DND-41 (cell line): ENCODE measurements at regions not wholly inside any gene's neighbourhood (a gene's known extent, or its start where the extent isn't known, plus 50 kb on each side); places are given as distances from the start of the nearest gene placed in this dataset.

Experiments used
- ATAC-seq: fragments of 200-7000 bp; cut with Tn5 transposase; 3 replicates; pipeline ENCODE4 v1.9.1; 2021; ENCODE audit warnings: low read depth; ENCODE audit not compliant: insufficient read depth
- DNase-seq: peaks from one replicate; pipeline ENCODE4 v3.0.0-alpha.2; 2020
- H2AFZ ChIP-seq: 2 replicates; pipeline ENCODE4 v1.6.0; 2012; ENCODE audit warnings: low read depth, low read length
- H3K27ac ChIP-seq: 2 replicates; pipeline ENCODE4 v1.5.1; 2012; ENCODE audit warnings: low read length, inconsistent platforms
- H3K27me3 ChIP-seq: fragments of 200-600 bp; sonication (generic); 2 replicates; pipeline ENCODE4 v1.6.0; 2012; ENCODE audit warnings: low read length, mild to moderate bottlenecking, inconsistent platforms; ENCODE audit not compliant: insufficient read depth, poor library complexity
- H3K36me3 ChIP-seq: 2 replicates; pipeline ENCODE4 v1.5.1; 2012; ENCODE audit warnings: low read length, inconsistent platforms; ENCODE audit not compliant: insufficient read depth
- H3K4me1 ChIP-seq: 2 replicates; pipeline ENCODE4 v1.5.1; 2012; ENCODE audit warnings: mild to moderate bottlenecking, low read length; ENCODE audit not compliant: insufficient read depth
- H3K4me2 ChIP-seq: 2 replicates; pipeline ENCODE4 v1.6.0; 2012; ENCODE audit warnings: mild to moderate bottlenecking, moderate library complexity, low read length, inconsistent platforms; ENCODE audit not compliant: insufficient read depth
- H3K4me3 ChIP-seq, 2 experiments: fragments of 200-600 bp in 1 of 2; shearing (Covaris generic) in 1 of 2; 2 replicates each; pipeline ENCODE4 v1.5.1; 2012 to 2016; ENCODE audit warnings: inconsistent platforms in 2 of 2, low read length in 2 of 2, mild to moderate bottlenecking in 2 of 2, low read depth in 1 of 2, moderate library complexity in 1 of 2
- H3K79me2 ChIP-seq: 2 replicates; pipeline ENCODE4 v1.6.0; 2012; ENCODE audit warnings: low read length, inconsistent platforms; ENCODE audit not compliant: insufficient read depth
- H3K9ac ChIP-seq: 2 replicates; pipeline ENCODE4 v1.6.0; 2012; ENCODE audit warnings: low read depth, mild to moderate bottlenecking, inconsistent platforms, low read length, moderate library complexity
- H3K9me3 ChIP-seq: 2 replicates; pipeline ENCODE4 v1.5.1; 2012; ENCODE audit warnings: low read length, moderate library complexity, mild to moderate bottlenecking, inconsistent platforms; ENCODE audit not compliant: insufficient read depth, severe bottlenecking
- H4K20me1 ChIP-seq: 2 replicates; pipeline ENCODE4 v1.6.0; 2012; ENCODE audit warnings: low read length; ENCODE audit not compliant: insufficient read depth
- CTCF ChIP-seq: IDR thresholded peaks from 2 replicates; pipeline ENCODE4 v1.5.1; 2012; ENCODE audit warnings: borderline replicate concordance, low read length, moderate library complexity, mild to moderate bottlenecking; ENCODE audit not compliant: poor library complexity, severe bottlenecking; ENCODE audit errors: extremely low read depth
- EZH2 ChIP-seq: IDR thresholded peaks from 3 replicates; pipeline ENCODE4 v1.6.1; 2012; ENCODE audit warnings: borderline replicate concordance, low read depth, mild to moderate bottlenecking, moderate library complexity, low read length, inconsistent platforms; ENCODE audit not compliant: severe bottlenecking

GRCh38 chr6:143579703-143580102 lies 68.2 kb upstream of the FUCA2 start:
- Histone ChIP-seq H3K27ac (no peak overlapping the region), H3K79me2 (no peaks in the 10 kb centered on the region), H3K27me3 (peaks cover 8% of the 10 kb centered on the region), H3K4me3 (no peak overlapping the region), H3K36me3 (no peaks in the 10 kb centered on the region), H3K9ac (no peak overlapping the region), H2AFZ (no peak overlapping the region), H3K4me1 (no peaks in the 10 kb centered on the region), H3K9me3 (no peaks in the 10 kb centered on the region), H3K4me2 (no peak overlapping the region), H4K20me1 (no peaks in the 10 kb centered on the region)
- TF ChIP-seq EZH2 (no peak), CTCF (no peak)
- DNase-seq (no peak), ATAC-seq (no peak)

GRCh38 chr6:143578054-143578453 lies 66.5 kb upstream of the FUCA2 start:
- Histone ChIP-seq H3K27me3 (peaks cover 9% of the 10 kb centered on the region), H3K79me2 (no peaks in the 10 kb centered on the region), H3K27ac (no peak overlapping the region), H2AFZ (no peak overlapping the region), H3K9ac (no peak overlapping the region), H3K36me3 (no peaks in the 10 kb centered on the region), H3K4me2 (no peak overlapping the region), H4K20me1 (no peaks in the 10 kb centered on the region), H3K4me1 (no peaks in the 10 kb centered on the region), H3K4me3 (no peak overlapping the region), H3K9me3 (no peaks in the 10 kb centered on the region)
- no peak for DNase-seq
- TF ChIP-seq CTCF (no peak), EZH2 (no peak)
- no peak for ATAC-seq

GRCh38 chr6:143575901-143576426 lies 64.4 kb upstream of the FUCA2 start:
- H3K36me3 ChIP-seq, result no peaks in the 10 kb centered on the region
- DNase-seq (no peak), ATAC-seq (no peak)
- TF ChIP-seq CTCF (no peak), EZH2 (no peak)
- H3K27ac ChIP-seq, result no peak overlapping the region
- no peaks in the 10 kb centered on the region for H3K79me2 ChIP-seq
- no peaks in the 10 kb centered on the region for H4K20me1 ChIP-seq
- no peaks in the 10 kb centered on the region for H3K4me1 ChIP-seq
- H2AFZ ChIP-seq, result no peak overlapping the region
- no peak overlapping the region for H3K9ac ChIP-seq
- H3K27me3 ChIP-seq, result peaks cover 9% of the 10 kb centered on the region
- no peak overlapping the region for H3K4me2 ChIP-seq
- H3K4me3 ChIP-seq, result no peak overlapping the region
- no peaks in the 10 kb centered on the region for H3K9me3 ChIP-seq

GRCh38 chr6:143575440-143575839 lies 63.9 kb upstream of the FUCA2 start:
- Histone ChIP-seq H3K9ac (no peak overlapping the region), H3K4me1 (no peaks in the 10 kb centered on the region), H3K36me3 (no peaks in the 10 kb centered on the region), H3K79me2 (no peaks in the 10 kb centered on the region), H3K27ac (no peak overlapping the region), H3K27me3 (peaks cover 9% of the 10 kb centered on the region), H3K4me2 (no peak overlapping the region), H4K20me1 (no peaks in the 10 kb centered on the region), H3K9me3 (no peaks in the 10 kb centered on the region), H3K4me3 (no peak overlapping the region), H2AFZ (no peak overlapping the region)
- DNase-seq (peak; percentile 57), ATAC-seq (peak; percentile 89)
- TF ChIP-seq CTCF (peak; percentile 94), EZH2 (no peak)
